Adrenal gland (tissue), 5 donors: ENCODE measurements at regions not wholly inside any gene's neighbourhood (a gene's known extent, or its start where the extent isn't known, plus 50 kb on each side); places are given as distances from the start of the nearest gene placed in this dataset.

ENCODE experiments used
- POLR2A ChIP-seq, 2 donors: fragments of 450-650 bp; IDR thresholded peaks; one replicate each; pipeline ENCODE4 v1.6.1; 2017; ENCODE audit warnings: antibody characterized with exemption in 2 of 2, mild to moderate bottlenecking in 2 of 2, moderate library complexity in 1 of 2
- TF ChIP-seq, protein P1 (sequence below), 6 experiments: fragments of 450-650 bp in 4 of 6; fragments of 200-600 bp in 2 of 6; sonication (generic) in 1 of 6; IDR thresholded peaks; 1 replicate in 5 of 6; 2 replicates in 1 of 6; pipeline versions ENCODE4 v1.5.1 to v1.8.0; 2016 to 2021; ENCODE audit warnings: antibody characterized with exemption in 6 of 6, mild to moderate bottlenecking in 2 of 6, moderate library complexity in 1 of 6
- donor health status: DM: no; HTN: no; CAD: no.

DNA sequence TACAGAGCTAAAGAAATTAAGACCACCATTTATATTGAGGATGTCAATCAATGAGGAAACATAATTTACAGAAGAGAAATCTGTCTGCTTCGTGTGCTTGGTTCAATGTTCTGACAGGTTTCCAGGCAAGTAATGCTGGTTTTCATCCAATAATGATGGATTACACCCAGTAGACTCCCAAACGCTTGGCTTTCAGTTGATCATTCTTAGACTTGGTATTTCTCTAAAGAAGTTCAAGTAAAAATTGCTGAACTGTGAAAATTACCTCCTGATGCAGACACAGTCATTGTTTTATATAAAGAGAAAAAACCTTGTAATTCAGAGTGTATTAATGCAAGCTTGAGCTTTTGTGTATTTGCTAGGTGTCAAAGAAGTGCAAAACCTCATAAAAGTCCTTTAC lies 85.0 kb downstream of the VCX3A start:
- TF ChIP-seq, protein P1, sequence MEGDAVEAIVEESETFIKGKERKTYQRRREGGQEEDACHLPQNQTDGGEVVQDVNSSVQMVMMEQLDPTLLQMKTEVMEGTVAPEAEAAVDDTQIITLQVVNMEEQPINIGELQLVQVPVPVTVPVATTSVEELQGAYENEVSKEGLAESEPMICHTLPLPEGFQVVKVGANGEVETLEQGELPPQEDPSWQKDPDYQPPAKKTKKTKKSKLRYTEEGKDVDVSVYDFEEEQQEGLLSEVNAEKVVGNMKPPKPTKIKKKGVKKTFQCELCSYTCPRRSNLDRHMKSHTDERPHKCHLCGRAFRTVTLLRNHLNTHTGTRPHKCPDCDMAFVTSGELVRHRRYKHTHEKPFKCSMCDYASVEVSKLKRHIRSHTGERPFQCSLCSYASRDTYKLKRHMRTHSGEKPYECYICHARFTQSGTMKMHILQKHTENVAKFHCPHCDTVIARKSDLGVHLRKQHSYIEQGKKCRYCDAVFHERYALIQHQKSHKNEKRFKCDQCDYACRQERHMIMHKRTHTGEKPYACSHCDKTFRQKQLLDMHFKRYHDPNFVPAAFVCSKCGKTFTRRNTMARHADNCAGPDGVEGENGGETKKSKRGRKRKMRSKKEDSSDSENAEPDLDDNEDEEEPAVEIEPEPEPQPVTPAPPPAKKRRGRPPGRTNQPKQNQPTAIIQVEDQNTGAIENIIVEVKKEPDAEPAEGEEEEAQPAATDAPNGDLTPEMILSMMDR (IDR thresholded peaks at IDR 0.05), result no peak
- no peak for TF ChIP-seq POLR2A (IDR thresholded peaks at IDR 0.05)
